ENCODE measurements at regions not wholly inside any gene's neighbourhood (a gene's known extent, or its start where the extent isn't known, plus 50 kb on each side); places are given as distances from the start of the nearest gene placed in this dataset.

- Histone ChIP-seq H3K36me3 (no peaks in the 10 kb centered on the region), H3K27me3 (no peaks in the 10 kb centered on the region), H3K27ac (no peak overlapping the region), H3K4me1 (peaks cover 0 to 9% (median 0%) of the 10 kb centered on the region in 3 donors), H3K4me3 (no peak overlapping the region), H3K9me3 (no peaks in the 10 kb centered on the region)
- TF ChIP-seq CTCF (IDR thresholded peaks at IDR 0.05) (no peak), POLR2A (IDR thresholded peaks at IDR 0.05) (no peak)
- intact Hi-C loops (cut with DNase I), result loop anchor here (5.0 kb wide), 2 partner anchors 142 to 302 kb away; no protein-coding TSS in a partner anchor
- 43 to 50% methylated on average over 1 of the region's 1 CpG for WGBS, 2 donors
- DNase-seq, result no peak
These were observed 119.6 kb downstream of the BTC start for GRCh38 chr4:74674750-74675149.

- H3K36me3 ChIP-seq, result no peaks in the 10 kb centered on the region
- H3K27me3 ChIP-seq, result no peaks in the 10 kb centered on the region
- DNase-seq, result no peak
- TF ChIP-seq CTCF (IDR thresholded peaks at IDR 0.05), result peak; percentile 22 to 85 (median 72)
- no peak for TF ChIP-seq POLR2A (IDR thresholded peaks at IDR 0.05)
- H3K4me1 ChIP-seq, result peaks cover 0 to 6% (median 0%) of the 10 kb centered on the region in 3 donors
- H3K27ac ChIP-seq, result no peak overlapping the region
- intact Hi-C loops (cut with DNase I), result no loop called here
- no peak overlapping the region for H3K4me3 ChIP-seq
- H3K9me3 ChIP-seq, result no peaks in the 10 kb centered on the region
- 5 to 10% methylated on average over 5 of the region's 5 CpGs for WGBS, 2 donors
These were observed 118.5 kb downstream of the BTC start for GRCh38 chr4:74675673-74676279.

GRCh38 chr4:74682567-74683359 lies 111.6 kb downstream of the BTC start:
- intact Hi-C loops (cut with DNase I), result no loop called here
- WGBS, 2 donors, result 0 to 40% methylated on average over 1 to 2 of the region's 2 CpGs
- DNase-seq, result no peak

GRCh38 chr4:74692972-74693371 lies 101.4 kb downstream of the BTC start:
- Histone ChIP-seq H3K27me3 (no peaks in the 10 kb centered on the region), H3K9me3 (no peaks in the 10 kb centered on the region), H3K27ac (peak overlapping the region in 3 of 4 donors; percentile 44 to 68 (median 56)), H3K4me1 (no peaks in the 10 kb centered on the region), H3K36me3 (no peaks in the 10 kb centered on the region), H3K4me3 (no peak overlapping the region)
- TF ChIP-seq CTCF (IDR thresholded peaks at IDR 0.05) (no peak), POLR2A (IDR thresholded peaks at IDR 0.05) (no peak)
- intact Hi-C loops (cut with DNase I), result no loop called here
- no peak for DNase-seq
- 29 to 43% methylated on average over 4 of the region's 4 CpGs for WGBS, 2 donors

More at GRCh38 chr4:74682567-74683359, 111.6 kb downstream of the BTC start:
- Histone ChIP-seq H3K36me3 (no peaks in the 10 kb centered on the region), H3K4me3 (no peak overlapping the region), H3K4me1 (peaks cover 4 to 10% (median 4%) of the 10 kb centered on the region in 3 donors), H3K27ac (no peak overlapping the region), H3K27me3 (no peaks in the 10 kb centered on the region), H3K9me3 (no peaks in the 10 kb centered on the region)
- TF ChIP-seq POLR2A (IDR thresholded peaks at IDR 0.05) (no peak), CTCF (IDR thresholded peaks at IDR 0.05) (no peak)
